ENCODE measurements at regions not wholly inside any gene's neighbourhood (a gene's known extent, or its start where the extent isn't known, plus 50 kb on each side); places are given as distances from the start of the nearest gene placed in this dataset.
"Not testable (repeated sequence)": the region's sequence is repeated elsewhere in the genome, so short reads cannot be mapped to it uniquely, and the experiment has no call there.

- TF ChIP-seq CTCF (IDR thresholded peaks at IDR 0.05) = no peak
- no peaks in the 10 kb centered on the region for H3K27me3 Mint-ChIP-seq (ENCODE audit: unreplicated experiment)
- H3K4me3 Mint-ChIP-seq (ENCODE audit: unreplicated experiment) = no peak overlapping the region
- H3K9me3 Mint-ChIP-seq (ENCODE audit: unreplicated experiment) = peaks cover 8% of the 10 kb centered on the region
- no peak for DNase-seq (ENCODE audit: extremely low spot score, unreplicated experiment)
- peak overlapping the region; percentile 17 for H3K27ac Mint-ChIP-seq (ENCODE audit: unreplicated experiment)
- H3K36me3 Mint-ChIP-seq (ENCODE audit: unreplicated experiment) = no peaks in the 10 kb centered on the region
- peaks cover 29% of the 10 kb centered on the region for H3K4me1 Mint-ChIP-seq (ENCODE audit: unreplicated experiment)
These were observed 739.4 kb upstream of the CHAC2 start for GRCh38 chr2:53028225-53028624.

GRCh38 chr2:53022248-53022647 is 745.4 kb upstream of the CHAC2 start:
- H3K9me3 Mint-ChIP-seq (ENCODE audit: unreplicated experiment); DNase-seq (ENCODE audit: extremely low spot score, unreplicated experiment); H3K27ac Mint-ChIP-seq (ENCODE audit: unreplicated experiment); H3K4me3 Mint-ChIP-seq (ENCODE audit: unreplicated experiment); H3K36me3 Mint-ChIP-seq (ENCODE audit: unreplicated experiment); H3K27me3 Mint-ChIP-seq (ENCODE audit: unreplicated experiment): not testable (repeated sequence)
- peaks cover 17% of the 10 kb centered on the region for H3K4me1 Mint-ChIP-seq (ENCODE audit: unreplicated experiment)

DNA sequence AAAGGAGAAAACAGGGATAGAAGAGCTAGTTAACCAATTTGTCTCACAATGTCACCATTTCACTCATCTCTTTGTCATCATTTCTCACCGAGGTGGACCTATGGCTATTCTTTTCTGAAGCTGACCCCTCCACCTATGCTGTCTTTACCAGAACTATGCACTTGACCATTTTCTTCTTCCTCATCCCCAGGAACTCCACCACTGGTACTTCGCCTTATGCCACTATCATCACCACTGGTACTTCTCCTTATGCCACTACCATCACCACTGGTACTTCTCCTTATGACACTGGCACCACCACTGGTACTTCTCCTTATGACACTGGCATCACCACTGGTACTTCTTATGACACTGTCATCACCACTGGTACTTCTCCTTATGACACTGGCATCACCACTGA is 745.8 kb upstream of the CHAC2 start:
- peaks cover 17% of the 10 kb centered on the region for H3K4me1 Mint-ChIP-seq (ENCODE audit: unreplicated experiment)
- no peaks in the 10 kb centered on the region for H3K36me3 Mint-ChIP-seq (ENCODE audit: unreplicated experiment)
- no peaks in the 10 kb centered on the region for H3K9me3 Mint-ChIP-seq (ENCODE audit: unreplicated experiment)
- H3K4me3 Mint-ChIP-seq (ENCODE audit: unreplicated experiment) = no peak overlapping the region
- no peak for DNase-seq (ENCODE audit: extremely low spot score, unreplicated experiment)
- no peaks in the 10 kb centered on the region for H3K27me3 Mint-ChIP-seq (ENCODE audit: unreplicated experiment)
- H3K27ac Mint-ChIP-seq (ENCODE audit: unreplicated experiment) = no peak overlapping the region
- no peak for TF ChIP-seq CTCF (IDR thresholded peaks at IDR 0.05)

DNA sequence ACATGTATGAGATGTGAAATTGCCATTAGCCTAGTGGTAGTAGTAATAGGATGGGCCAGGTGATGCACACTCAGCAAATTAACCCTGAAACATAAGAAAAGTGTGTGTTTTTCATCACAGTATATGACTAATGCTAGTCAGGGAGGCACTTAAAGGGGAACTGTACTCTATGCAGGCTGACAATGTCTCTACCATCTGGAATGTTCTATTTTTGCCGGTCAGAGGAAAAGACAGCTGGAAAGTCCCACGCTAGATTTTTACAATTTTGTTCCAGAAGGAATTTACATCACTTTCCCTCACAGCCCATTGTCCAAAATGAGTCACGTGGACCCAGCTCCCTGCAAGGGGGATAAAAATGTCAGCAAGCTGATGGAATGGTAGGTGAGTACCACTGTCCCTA is 746.3 kb upstream of the CHAC2 start:
- Mint-ChIP-seq H3K4me1 (ENCODE audit: unreplicated experiment) (peaks cover 17% of the 10 kb centered on the region), H3K27ac (ENCODE audit: unreplicated experiment) (peak overlapping the region; percentile 54), H3K27me3 (ENCODE audit: unreplicated experiment) (peaks cover 4% of the 10 kb centered on the region), H3K36me3 (ENCODE audit: unreplicated experiment) (no peaks in the 10 kb centered on the region), H3K4me3 (ENCODE audit: unreplicated experiment) (no peak overlapping the region), H3K9me3 (ENCODE audit: unreplicated experiment) (no peaks in the 10 kb centered on the region)
- DNase-seq (ENCODE audit: extremely low spot score, unreplicated experiment) = no peak
- no peak for TF ChIP-seq CTCF (IDR thresholded peaks at IDR 0.05)

DNA sequence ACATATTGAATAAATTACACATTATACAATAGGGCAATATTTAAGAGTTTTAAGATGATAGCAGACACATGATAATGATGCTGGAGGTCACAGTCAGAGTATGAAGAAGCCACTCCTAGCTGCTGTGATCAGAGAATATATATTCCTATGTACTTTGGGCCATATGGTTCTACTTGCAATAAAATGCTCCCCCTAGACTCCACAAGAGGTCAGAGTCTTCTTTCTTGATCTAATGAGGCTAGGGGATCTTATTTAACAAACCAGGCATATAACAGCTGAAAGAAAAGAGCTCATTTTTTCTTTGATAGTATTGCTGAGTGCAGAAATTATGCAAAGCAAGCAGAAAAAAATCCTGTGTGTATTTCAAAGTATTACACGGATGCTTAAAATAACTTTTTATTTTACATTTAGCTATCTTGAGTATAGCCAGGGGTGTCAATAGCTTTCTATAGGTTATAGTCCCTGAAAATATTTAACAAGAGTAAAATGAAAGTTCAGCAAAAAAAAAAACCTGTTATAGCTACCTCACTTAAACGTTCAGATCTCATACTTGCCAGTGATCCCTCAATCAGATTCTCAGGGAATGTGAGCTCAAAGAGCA is 748.7 kb upstream of the CHAC2 start:
- H3K4me3 Mint-ChIP-seq (ENCODE audit: unreplicated experiment) = no peak overlapping the region
- H3K4me1 Mint-ChIP-seq (ENCODE audit: unreplicated experiment) = peaks cover 11% of the 10 kb centered on the region
- peaks cover 6% of the 10 kb centered on the region for H3K27me3 Mint-ChIP-seq (ENCODE audit: unreplicated experiment)
- TF ChIP-seq CTCF (IDR thresholded peaks at IDR 0.05) = peak; percentile 42
- H3K9me3 Mint-ChIP-seq (ENCODE audit: unreplicated experiment) = no peaks in the 10 kb centered on the region
- DNase-seq (ENCODE audit: extremely low spot score, unreplicated experiment) = no peak
- no peaks in the 10 kb centered on the region for H3K36me3 Mint-ChIP-seq (ENCODE audit: unreplicated experiment)
- no peak overlapping the region for H3K27ac Mint-ChIP-seq (ENCODE audit: unreplicated experiment)

DNA sequence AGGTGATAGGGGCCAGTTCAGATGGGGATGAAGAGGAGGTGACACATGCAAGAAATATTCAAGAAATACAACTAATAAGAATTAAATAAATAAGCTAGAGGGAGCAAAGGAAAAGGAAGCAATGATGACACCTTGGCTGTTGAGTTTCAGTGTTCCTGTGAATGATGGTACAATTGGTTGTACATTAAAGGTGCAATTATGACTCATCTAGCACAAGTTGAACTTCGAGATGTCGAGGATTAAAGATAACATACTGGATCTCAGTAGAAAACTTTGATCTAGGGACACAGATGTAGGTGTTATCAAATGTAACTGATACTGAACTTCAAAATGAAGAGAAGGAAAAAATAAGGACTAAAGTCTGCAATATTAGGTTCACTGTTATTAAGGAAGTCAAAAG is 760.6 kb upstream of the CHAC2 start:
- no peaks in the 10 kb centered on the region for H3K36me3 Mint-ChIP-seq (ENCODE audit: unreplicated experiment)
- H3K4me1 Mint-ChIP-seq (ENCODE audit: unreplicated experiment) = no peaks in the 10 kb centered on the region
- H3K9me3 Mint-ChIP-seq (ENCODE audit: unreplicated experiment) = no peaks in the 10 kb centered on the region
- H3K4me3 Mint-ChIP-seq (ENCODE audit: unreplicated experiment) = no peak overlapping the region
- DNase-seq (ENCODE audit: extremely low spot score, unreplicated experiment) = no peak
- peaks cover 35% of the 10 kb centered on the region for H3K27me3 Mint-ChIP-seq (ENCODE audit: unreplicated experiment)
- no peak for TF ChIP-seq CTCF (IDR thresholded peaks at IDR 0.05)
- no peak overlapping the region for H3K27ac Mint-ChIP-seq (ENCODE audit: unreplicated experiment)
